K562 (cell line): ENCODE measurements at regions not wholly inside any gene's neighbourhood (a gene's known extent, or its start where the extent isn't known, plus 50 kb on each side); places are given as distances from the start of the nearest gene placed in this dataset.

ENCODE experiments used
- ATAC-seq: fragments of 200-7000 bp; cut with Tn5 transposase; 3 replicates; pipeline ENCODE4 v1.9.1; 2020; ENCODE audit warnings: moderate library complexity
- BruUV-seq: library from RNA; stranded (reverse); fragments of 400-500 nt; replicated peaks from 2 replicates; lab custom pipeline; 2021; lab: Mats Ljungman, UMichigan
- CTCF ChIA-PET: fragments of 300-600 bp; formaldehyde crosslinking; extraction: SDS; loops from one replicate; lab custom pipeline; 2021; ENCODE audit warnings: low intra/inter-chr PET ratio; lab: Yijun Ruan, JAX
- POLR2A ChIA-PET: fragments of 300-600, 350-650 bp; sonication (Branson Sonifier 250); formaldehyde crosslinking; extraction: SDS; loops from one replicate; lab custom pipeline; 2021; ENCODE audit warnings: antibody characterized with exemption, inconsistent platforms; lab: Yijun Ruan, JAX
- DNase-seq, 4 experiments: peaks; one replicate each; pipeline versions ENCODE4 v3.0.0 to v3.0.0-alpha.2; 2011 to 2018; ENCODE audit warnings: low spot score in 3 of 4, mixed read lengths in 3 of 4; ENCODE audit errors: extremely low read depth in 1 of 4
- FAIRE-seq: peaks from 2 replicates; lab custom pipeline; 2011; peaks lifted over from hg19 to GRCh38; lab: Jason Lieb, UNC
- H2AFZ ChIP-seq: 2 replicates; pipeline ENCODE4 v1.6.0; 2011; ENCODE audit warnings: low read depth, low read length, control low read depth, inconsistent platforms
- H3K27ac ChIP-seq: fragments of 200-600 bp; 3 replicates; pipeline ENCODE4 v1.8.0; 2011; ENCODE audit warnings: low read depth, mild to moderate bottlenecking, control low read depth, inconsistent platforms, low read length, moderate library complexity, mixed read lengths; ENCODE audit errors: extremely low read depth
- H3K27me3 ChIP-seq, 2 experiments: fragments of 300-600 bp in 1 of 2; 2 replicates in 1 of 2; 3 replicates in 1 of 2; pipeline versions ENCODE4 v1.6.0 to v1.8.0; 2011; ENCODE audit warnings: inconsistent platforms in 2 of 2, low read length in 2 of 2, mild to moderate bottlenecking in 1 of 2, mixed read lengths in 1 of 2, moderate library complexity in 1 of 2; ENCODE audit not compliant: control insufficient read depth in 2 of 2, insufficient read depth in 2 of 2
- H3K36me3 ChIP-seq: fragments of 300-600 bp; 3 replicates; pipeline ENCODE4 v1.8.0; 2011; ENCODE audit warnings: mild to moderate bottlenecking, low read length, inconsistent platforms; ENCODE audit not compliant: control insufficient read depth, insufficient read depth
- H3K4me1 ChIP-seq, 2 experiments: fragments of 200-600 bp in 1 of 2; replicated peaks in 1 of 2; 2 replicates in 1 of 2; 3 replicates in 1 of 2; pipeline versions ENCODE4 v1.5.1 to v1.8.0; 2011; ENCODE audit warnings: inconsistent platforms in 2 of 2, low read length in 2 of 2, mild to moderate bottlenecking in 1 of 2, mixed read lengths in 1 of 2, moderate library complexity in 1 of 2; ENCODE audit not compliant: control insufficient read depth in 2 of 2, insufficient read depth in 2 of 2
- H3K4me2 ChIP-seq: 2 replicates; pipeline ENCODE4 v1.6.1; 2011; ENCODE audit warnings: low read length, control low read depth, inconsistent platforms, mixed read lengths; ENCODE audit not compliant: insufficient read depth
- H3K4me3 ChIP-seq: fragments of 200-600 bp; sonication (generic), shearing (Covaris generic); 2 replicates; pipeline ENCODE4 v1.5.1; 2016; ENCODE audit warnings: control low read depth, inconsistent platforms
- H3K79me2 ChIP-seq: fragments of 200-600 bp; 3 replicates; pipeline ENCODE4 v1.8.0; 2011; ENCODE audit warnings: low read length, inconsistent platforms; ENCODE audit not compliant: control insufficient read depth, insufficient read depth
- H3K9ac ChIP-seq, 2 experiments: 2 replicates each; pipeline versions ENCODE4 v1.6.0 to v1.6.1; 2011; ENCODE audit warnings: low read depth in 2 of 2, low read length in 2 of 2, control low read depth in 1 of 2, inconsistent platforms in 1 of 2, mild to moderate bottlenecking in 1 of 2, mixed read lengths in 1 of 2; ENCODE audit not compliant: insufficient read depth in 1 of 2
- H3K9me1 ChIP-seq: one replicate; pipeline ENCODE4 v1.6.0; 2011; ENCODE audit warnings: inconsistent platforms, mild to moderate bottlenecking, low read length, moderate library complexity; ENCODE audit not compliant: control insufficient read depth, insufficient read depth
- H3K9me3 ChIP-seq: replicated peaks from 2 replicates; pipeline ENCODE4 v1.5.1; 2011; ENCODE audit warnings: low read depth, low read length, inconsistent platforms; ENCODE audit not compliant: control insufficient read depth, insufficient read depth
- H4K20me1 ChIP-seq: replicated peaks from 2 replicates; pipeline ENCODE4 v1.6.1; 2011; ENCODE audit warnings: low read length, inconsistent platforms, mixed read lengths; ENCODE audit not compliant: control insufficient read depth, insufficient read depth
- ARID1B ChIP-seq: fragments of 450-650 bp; IDR thresholded peaks from 2 replicates; pipeline ENCODE4 v1.6.1; 2016; ENCODE audit warnings: antibody characterized with exemption, mild to moderate bottlenecking, inconsistent platforms
- ATF7 ChIP-seq: fragments of 450-650 bp; IDR thresholded peaks from 2 replicates; pipeline ENCODE4 v1.7.1; 2014; ENCODE audit warnings: mild to moderate bottlenecking, moderate library complexity
- DPF2 ChIP-seq: fragments of 450-650 bp; IDR thresholded peaks from 2 replicates; pipeline ENCODE4 v1.6.1; 2016
- HMGN3 ChIP-seq: IDR thresholded peaks from 2 replicates; pipeline ENCODE4 v1.6.1; 2011; ENCODE audit warnings: borderline replicate concordance, low read depth, mild to moderate bottlenecking, mixed read lengths, low read length; ENCODE audit not compliant: insufficient read length; ENCODE audit errors: extremely low read depth
- KLF10 ChIP-seq: fragments of 250-450 bp; sonication (Bioruptor Pico); IDR thresholded peaks from 2 replicates; pipeline ENCODE4 v1.6.1; 2021; ENCODE audit warnings: matching md5 sums
- MBD2 ChIP-seq: sonication (generic); IDR thresholded peaks from 2 replicates; pipeline ENCODE4 v1.6.1; 2016; ENCODE audit warnings: low read depth, borderline replicate concordance
- MCM7 ChIP-seq, 2 experiments: fragments of 450-650 bp; IDR thresholded peaks; 2 replicates each; pipeline ENCODE4 v1.6.1; 2016 to 2018
- SRSF9 ChIP-seq: fragments of 200-400 bp; formaldehyde crosslinking; IDR thresholded peaks from 2 replicates; pipeline ENCODE4 v1.6.1; 2017; ENCODE audit warnings: low read depth, low read length, borderline replicate concordance
- WGBS: fragments of 100-300 bp; shearing (Covaris generic); methylation state at CpG from one replicate; pipeline ENCODE4 v1.1.6; 2016; ENCODE audit warnings: low coverage, mixed read lengths; ENCODE audit not compliant: insufficient coverage; ENCODE audit errors: missing lambda C conversion rate; 5-methylcytosine and 5-hydroxymethylcytosine counted together
- in situ Hi-C: fragments of 300-500 bp; cut with MboI; formaldehyde crosslinking; loops from 4 replicates; pipeline ENCODE4 v1.15.0; 2018; ENCODE audit warnings: inconsistent platforms, mixed read lengths
- intact Hi-C: fragments of 100-400 bp; cut with micrococcal nuclease; formaldehyde crosslinking; loops from 2 replicates; pipeline ENCODE4 v1.14.2; 2022
- TF ChIP-seq, protein P1 (sequence below), 2 experiments: IDR thresholded peaks; 2 replicates each; pipeline ENCODE4 v1.6.1; 2011; ENCODE audit warnings: borderline replicate concordance in 1 of 2, control low read depth in 1 of 2, low read depth in 1 of 2, low read length in 1 of 2, mild to moderate bottlenecking in 1 of 2, mixed read lengths in 1 of 2, moderate library complexity in 1 of 2; ENCODE audit not compliant: insufficient read depth in 1 of 2, insufficient read length in 1 of 2, poor library complexity in 1 of 2, severe bottlenecking in 1 of 2; ENCODE audit errors: extremely low read depth in 1 of 2
- TF ChIP-seq, protein P2 (sequence below): fragments of 200-600 bp; sonication (generic); IDR thresholded peaks from one replicate; pipeline ENCODE4 v1.6.1; 2012; ENCODE audit warnings: mild to moderate bottlenecking, low read depth, low read length, inconsistent platforms

DNA sequence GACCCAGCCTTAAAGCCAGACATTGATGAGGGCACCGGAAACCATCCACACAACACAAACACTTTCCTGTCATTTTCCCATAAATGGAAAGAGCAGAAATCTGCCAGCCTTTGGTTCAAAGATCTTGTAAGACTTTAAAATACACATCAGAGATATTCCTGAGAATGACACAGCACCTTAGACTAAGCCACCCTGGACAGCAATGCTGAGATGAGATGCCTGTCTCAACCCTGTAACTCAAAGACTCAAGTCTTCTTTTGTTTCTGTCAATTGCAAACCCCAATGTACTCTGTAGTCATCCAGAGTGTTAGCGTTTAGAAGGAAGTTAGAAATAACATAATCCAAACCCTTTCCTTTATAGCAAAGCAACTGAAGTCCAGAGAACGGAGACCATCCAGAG lies 119.2 kb downstream of the CCNA1 start (continued):
- TF ChIP-seq KLF10, result no peak
- TF ChIP-seq, protein P1, sequence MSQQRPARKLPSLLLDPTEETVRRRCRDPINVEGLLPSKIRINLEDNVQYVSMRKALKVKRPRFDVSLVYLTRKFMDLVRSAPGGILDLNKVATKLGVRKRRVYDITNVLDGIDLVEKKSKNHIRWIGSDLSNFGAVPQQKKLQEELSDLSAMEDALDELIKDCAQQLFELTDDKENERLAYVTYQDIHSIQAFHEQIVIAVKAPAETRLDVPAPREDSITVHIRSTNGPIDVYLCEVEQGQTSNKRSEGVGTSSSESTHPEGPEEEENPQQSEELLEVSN (IDR thresholded peaks at IDR 0.05; ENCODE audit: borderline replicate concordance in 1 of 2, extremely low read depth in 1 of 2, insufficient read depth in 1 of 2, insufficient read length in 1 of 2, low read depth in 1 of 2, low read length in 1 of 2, poor library complexity in 1 of 2, severe bottlenecking in 1 of 2), result no peak
- TF ChIP-seq ATF7, result no peak
- TF ChIP-seq SRSF9, result no peak
- TF ChIP-seq MCM7 (IDR thresholded peaks at IDR 0.05), result no peak

DNA sequence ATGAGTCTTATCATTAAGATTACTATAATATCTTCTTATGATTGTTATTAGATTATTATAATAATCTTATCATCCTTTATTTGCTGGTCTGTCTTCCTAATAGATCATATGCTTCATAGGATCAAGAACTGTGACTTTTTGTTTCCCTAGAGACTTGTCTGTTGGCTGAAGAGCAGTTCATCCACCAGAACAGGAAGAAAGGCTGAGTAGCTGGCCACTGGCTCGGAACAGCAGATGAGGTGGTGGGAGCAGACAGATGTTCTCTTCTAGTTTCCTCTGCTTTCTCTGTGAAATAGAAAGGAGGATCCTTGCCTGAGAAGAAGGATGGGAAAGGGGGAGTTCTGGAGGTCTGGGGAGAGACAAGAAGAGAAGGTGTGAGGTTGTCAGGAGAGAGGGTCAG lies 120.0 kb downstream of the CCNA1 start:
- no peak for FAIRE-seq
- CTCF ChIA-PET, result no interaction called here
- TF ChIP-seq, protein P2, sequence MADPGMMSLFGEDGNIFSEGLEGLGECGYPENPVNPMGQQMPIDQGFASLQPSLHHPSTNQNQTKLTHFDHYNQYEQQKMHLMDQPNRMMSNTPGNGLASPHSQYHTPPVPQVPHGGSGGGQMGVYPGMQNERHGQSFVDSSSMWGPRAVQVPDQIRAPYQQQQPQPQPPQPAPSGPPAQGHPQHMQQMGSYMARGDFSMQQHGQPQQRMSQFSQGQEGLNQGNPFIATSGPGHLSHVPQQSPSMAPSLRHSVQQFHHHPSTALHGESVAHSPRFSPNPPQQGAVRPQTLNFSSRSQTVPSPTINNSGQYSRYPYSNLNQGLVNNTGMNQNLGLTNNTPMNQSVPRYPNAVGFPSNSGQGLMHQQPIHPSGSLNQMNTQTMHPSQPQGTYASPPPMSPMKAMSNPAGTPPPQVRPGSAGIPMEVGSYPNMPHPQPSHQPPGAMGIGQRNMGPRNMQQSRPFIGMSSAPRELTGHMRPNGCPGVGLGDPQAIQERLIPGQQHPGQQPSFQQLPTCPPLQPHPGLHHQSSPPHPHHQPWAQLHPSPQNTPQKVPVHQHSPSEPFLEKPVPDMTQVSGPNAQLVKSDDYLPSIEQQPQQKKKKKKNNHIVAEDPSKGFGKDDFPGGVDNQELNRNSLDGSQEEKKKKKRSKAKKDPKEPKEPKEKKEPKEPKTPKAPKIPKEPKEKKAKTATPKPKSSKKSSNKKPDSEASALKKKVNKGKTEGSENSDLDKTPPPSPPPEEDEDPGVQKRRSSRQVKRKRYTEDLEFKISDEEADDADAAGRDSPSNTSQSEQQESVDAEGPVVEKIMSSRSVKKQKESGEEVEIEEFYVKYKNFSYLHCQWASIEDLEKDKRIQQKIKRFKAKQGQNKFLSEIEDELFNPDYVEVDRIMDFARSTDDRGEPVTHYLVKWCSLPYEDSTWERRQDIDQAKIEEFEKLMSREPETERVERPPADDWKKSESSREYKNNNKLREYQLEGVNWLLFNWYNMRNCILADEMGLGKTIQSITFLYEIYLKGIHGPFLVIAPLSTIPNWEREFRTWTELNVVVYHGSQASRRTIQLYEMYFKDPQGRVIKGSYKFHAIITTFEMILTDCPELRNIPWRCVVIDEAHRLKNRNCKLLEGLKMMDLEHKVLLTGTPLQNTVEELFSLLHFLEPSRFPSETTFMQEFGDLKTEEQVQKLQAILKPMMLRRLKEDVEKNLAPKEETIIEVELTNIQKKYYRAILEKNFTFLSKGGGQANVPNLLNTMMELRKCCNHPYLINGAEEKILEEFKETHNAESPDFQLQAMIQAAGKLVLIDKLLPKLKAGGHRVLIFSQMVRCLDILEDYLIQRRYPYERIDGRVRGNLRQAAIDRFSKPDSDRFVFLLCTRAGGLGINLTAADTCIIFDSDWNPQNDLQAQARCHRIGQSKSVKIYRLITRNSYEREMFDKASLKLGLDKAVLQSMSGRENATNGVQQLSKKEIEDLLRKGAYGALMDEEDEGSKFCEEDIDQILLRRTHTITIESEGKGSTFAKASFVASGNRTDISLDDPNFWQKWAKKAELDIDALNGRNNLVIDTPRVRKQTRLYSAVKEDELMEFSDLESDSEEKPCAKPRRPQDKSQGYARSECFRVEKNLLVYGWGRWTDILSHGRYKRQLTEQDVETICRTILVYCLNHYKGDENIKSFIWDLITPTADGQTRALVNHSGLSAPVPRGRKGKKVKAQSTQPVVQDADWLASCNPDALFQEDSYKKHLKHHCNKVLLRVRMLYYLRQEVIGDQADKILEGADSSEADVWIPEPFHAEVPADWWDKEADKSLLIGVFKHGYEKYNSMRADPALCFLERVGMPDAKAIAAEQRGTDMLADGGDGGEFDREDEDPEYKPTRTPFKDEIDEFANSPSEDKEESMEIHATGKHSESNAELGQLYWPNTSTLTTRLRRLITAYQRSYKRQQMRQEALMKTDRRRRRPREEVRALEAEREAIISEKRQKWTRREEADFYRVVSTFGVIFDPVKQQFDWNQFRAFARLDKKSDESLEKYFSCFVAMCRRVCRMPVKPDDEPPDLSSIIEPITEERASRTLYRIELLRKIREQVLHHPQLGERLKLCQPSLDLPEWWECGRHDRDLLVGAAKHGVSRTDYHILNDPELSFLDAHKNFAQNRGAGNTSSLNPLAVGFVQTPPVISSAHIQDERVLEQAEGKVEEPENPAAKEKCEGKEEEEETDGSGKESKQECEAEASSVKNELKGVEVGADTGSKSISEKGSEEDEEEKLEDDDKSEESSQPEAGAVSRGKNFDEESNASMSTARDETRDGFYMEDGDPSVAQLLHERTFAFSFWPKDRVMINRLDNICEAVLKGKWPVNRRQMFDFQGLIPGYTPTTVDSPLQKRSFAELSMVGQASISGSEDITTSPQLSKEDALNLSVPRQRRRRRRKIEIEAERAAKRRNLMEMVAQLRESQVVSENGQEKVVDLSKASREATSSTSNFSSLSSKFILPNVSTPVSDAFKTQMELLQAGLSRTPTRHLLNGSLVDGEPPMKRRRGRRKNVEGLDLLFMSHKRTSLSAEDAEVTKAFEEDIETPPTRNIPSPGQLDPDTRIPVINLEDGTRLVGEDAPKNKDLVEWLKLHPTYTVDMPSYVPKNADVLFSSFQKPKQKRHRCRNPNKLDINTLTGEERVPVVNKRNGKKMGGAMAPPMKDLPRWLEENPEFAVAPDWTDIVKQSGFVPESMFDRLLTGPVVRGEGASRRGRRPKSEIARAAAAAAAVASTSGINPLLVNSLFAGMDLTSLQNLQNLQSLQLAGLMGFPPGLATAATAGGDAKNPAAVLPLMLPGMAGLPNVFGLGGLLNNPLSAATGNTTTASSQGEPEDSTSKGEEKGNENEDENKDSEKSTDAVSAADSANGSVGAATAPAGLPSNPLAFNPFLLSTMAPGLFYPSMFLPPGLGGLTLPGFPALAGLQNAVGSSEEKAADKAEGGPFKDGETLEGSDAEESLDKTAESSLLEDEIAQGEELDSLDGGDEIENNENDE, result no peak
- TF ChIP-seq HMGN3 (no peak), ARID1B (no peak), DPF2 (no peak), MBD2 (no peak)

More for the DNA sequence above, 120.0 kb downstream of the CCNA1 start:
- POLR2A ChIA-PET, result no interaction called here
- Histone ChIP-seq H3K79me2 (no peaks in the 10 kb centered on the region), H3K9me3 (no peaks in the 10 kb centered on the region), H2AFZ (no peak overlapping the region), H3K36me3 (no peaks in the 10 kb centered on the region), H3K4me2 (no peak overlapping the region), H3K27ac (no peak overlapping the region), H3K27me3 (no peaks in the 10 kb centered on the region), H3K9me1 (no peaks in the 10 kb centered on the region), H3K4me3 (no peak overlapping the region), H3K9ac (no peak overlapping the region), H4K20me1 (no peaks in the 10 kb centered on the region), H3K4me1 (no peaks in the 10 kb centered on the region)
- intact Hi-C loops (no loop called here), in situ Hi-C loops (no loop called here)
- DNase-seq, result no peak
- 0% methylated on average over 1 of the region's 1 CpG for WGBS
- BruUV-seq, result no TSS peak
- no peak for ATAC-seq
